K562 (cell line): ENCODE measurements at regions not wholly inside any gene's neighbourhood (a gene's known extent, or its start where the extent isn't known, plus 50 kb on each side); places are given as distances from the start of the nearest gene placed in this dataset.

Experiments used
- CC2D1A ChIP-seq: fragments of 450-650 bp; IDR thresholded peaks from 2 replicates; pipeline ENCODE4 v1.6.1; 2017; ENCODE audit warnings: mild to moderate bottlenecking
- DDX20 ChIP-seq: fragments of 450-650 bp; IDR thresholded peaks from 2 replicates; pipeline ENCODE4 v1.6.1; 2016; ENCODE audit warnings: missing genetic modification characterization, low read depth, mild to moderate bottlenecking, missing compliant biosample characterization, moderate library complexity
- DIDO1 ChIP-seq: fragments of 450-650 bp; IDR thresholded peaks from 2 replicates; pipeline ENCODE4 v1.6.1; 2016; ENCODE audit warnings: low read depth, missing biosample characterization, missing genetic modification characterization
- E2F1 ChIP-seq: sonication (generic); formaldehyde crosslinking; IDR thresholded peaks from 2 replicates; pipeline ENCODE4 v1.8.1; 2023; ENCODE audit warnings: mild to moderate bottlenecking, missing genetic modification reagents, moderate library complexity
- GMEB1 ChIP-seq: fragments of 250-450 bp; sonication (Bioruptor Pico); IDR thresholded peaks from 2 replicates; pipeline ENCODE4 v1.4.0; 2020; ENCODE audit warnings: mild to moderate bottlenecking
- HDAC1 ChIP-seq, 2 experiments: fragments of 450-650 bp; IDR thresholded peaks; 2 replicates each; pipeline ENCODE4 v1.6.1; 2016 to 2017; ENCODE audit warnings: inconsistent platforms in 1 of 2, mild to moderate bottlenecking in 1 of 2, moderate library complexity in 1 of 2
- ILF3 ChIP-seq: fragments of 450-650 bp; IDR thresholded peaks from 2 replicates; pipeline ENCODE4 v1.6.1; 2018; ENCODE audit warnings: antibody characterized with exemption, mild to moderate bottlenecking, moderate library complexity, borderline replicate concordance
- MAZ ChIP-seq, 2 experiments: fragments of 450-650 bp in 1 of 2; sonication (generic) in 1 of 2; formaldehyde crosslinking; IDR thresholded peaks in 1 of 2; conservative IDR thresholded peaks in 1 of 2; 2 replicates each; pipeline versions ENCODE4 v1.4.0 to v1.5.0; 2020; ENCODE audit warnings: mild to moderate bottlenecking in 1 of 2, missing genetic modification reagents in 1 of 2
- THRB ChIP-seq: fragments of 450-650 bp; formaldehyde crosslinking; conservative IDR thresholded peaks from 2 replicates; pipeline ENCODE4 v1.4.0; 2022; ENCODE audit warnings: mild to moderate bottlenecking, missing genetic modification characterization
- VEZF1 ChIP-seq: fragments of 200-800 bp; sonication (Bioruptor generic); IDR thresholded peaks from 2 replicates; pipeline ENCODE4 v1.6.1; 2017; ENCODE audit warnings: missing genetic modification characterization, missing compliant biosample characterization
- ZBTB1 ChIP-seq: sonication (generic); formaldehyde crosslinking; IDR thresholded peaks from 2 replicates; pipeline ENCODE4 v1.8.1; 2023; ENCODE audit warnings: missing genetic modification reagents, low read depth, mild to moderate bottlenecking, borderline replicate concordance
- ZBTB12 ChIP-seq: fragments of 250-450 bp; sonication (Bioruptor Pico); IDR thresholded peaks from 2 replicates; pipeline ENCODE4 v1.4.0; 2020
- ZBTB17 ChIP-seq: fragments of 450-650 bp; formaldehyde crosslinking; IDR thresholded peaks from 2 replicates; pipeline ENCODE4 v1.4.0; 2020; ENCODE audit warnings: mild to moderate bottlenecking
- ZFP1 ChIP-seq: fragments of 450-650 bp; formaldehyde crosslinking; IDR thresholded peaks from 2 replicates; pipeline ENCODE4 v1.4.0; 2020; ENCODE audit warnings: mild to moderate bottlenecking, mixed read lengths
- ZNF277 ChIP-seq: fragments of 250-450 bp; sonication (Bioruptor Pico); IDR thresholded peaks from 2 replicates; pipeline ENCODE4 v1.8.0; 2022; ENCODE audit warnings: inconsistent platforms, mild to moderate bottlenecking, moderate library complexity, borderline replicate concordance
- ZNF41 ChIP-seq: fragments of 250-450 bp; sonication (Bioruptor Pico); conservative IDR thresholded peaks from 2 replicates; pipeline ENCODE4 v1.4.0; 2020; ENCODE audit warnings: mild to moderate bottlenecking
- ZNF561 ChIP-seq: fragments of 450-650 bp; formaldehyde crosslinking; conservative IDR thresholded peaks from 2 replicates; pipeline ENCODE4 v1.4.0; 2020; ENCODE audit warnings: mild to moderate bottlenecking, moderate library complexity
- ZNF57 ChIP-seq: fragments of 450-650 bp; formaldehyde crosslinking; IDR thresholded peaks from 2 replicates; pipeline ENCODE4 v1.4.0; 2020; ENCODE audit warnings: mild to moderate bottlenecking, moderate library complexity
- ZNF76 ChIP-seq: fragments of 250-450 bp; sonication (Bioruptor Pico); IDR thresholded peaks from 2 replicates; pipeline ENCODE4 v1.4.0; 2020; ENCODE audit warnings: mild to moderate bottlenecking, moderate library complexity, borderline replicate concordance

GRCh38 chr3:171967137-171967783 lies 72.1 kb upstream of the FNDC3B start (continued):
- TF ChIP-seq ZNF41 (CRISPR knock-in tag) (peak; percentile 79; the same call in 1 of the 2 replicates), HDAC1 (IDR thresholded peaks at IDR 0.05) (0 out of 4 replicates have a peak, but pooled peaks of 1 of the 2 experiments have one; percentile 33), DIDO1 (0 out of 2 replicates have a peak, but pooled peaks have one; percentile 65), ZNF57 (CRISPR knock-in tag) (no peak), MAZ (CRISPR knock-in tag; conservative IDR thresholded peaks at IDR 0.05 in 1 of 2, IDR thresholded peaks at IDR 0.05 in 1 of 2) (peak; percentile 47 to 64; a peak in 3 of 4 replicates), ZBTB17 (CRISPR knock-in tag) (peak; percentile 76; the same call in 1 of the 2 replicates), ILF3 (no peak), ZBTB12 (CRISPR knock-in tag) (peak; percentile 61), VEZF1 (CRISPR knock-in tag) (peak; percentile 31; the same call in 1 of the 2 replicates), GMEB1 (peak; percentile 63; the same call in 1 of the 2 replicates), ZBTB1 (CRISPR knock-in tag) (no peak), ZNF561 (CRISPR knock-in tag) (0 out of 2 replicates have a peak, but pooled peaks have one; percentile 52), E2F1 (CRISPR knock-in tag) (no peak), ZNF76 (CRISPR knock-in tag) (peak; percentile 84), THRB (CRISPR knock-in tag) (peak; percentile 74; the same call in 1 of the 2 replicates), ZNF277 (no peak), DDX20 (tag) (peak; percentile 67; the same call in 1 of the 2 replicates), ZFP1 (CRISPR knock-in tag) (peak; percentile 40; the same call in 1 of the 2 replicates), CC2D1A (peak; percentile 29; the same call in 1 of the 2 replicates)
